GM23338 (cell line): ENCODE measurements at regions not wholly inside any gene's neighbourhood (a gene's known extent, or its start where the extent isn't known, plus 50 kb on each side); places are given as distances from the start of the nearest gene placed in this dataset.

Source experiments
- CREB1 ChIP-seq: fragments of 250-450 bp; sonication (Bioruptor Pico); IDR thresholded peaks from 2 replicates; pipeline ENCODE4 v1.5.0; 2020; ENCODE audit warnings: low read depth, mild to moderate bottlenecking, moderate library complexity
- EZH2 ChIP-seq: fragments of 200-600 bp; sonication (generic); IDR thresholded peaks from one replicate; pipeline ENCODE4 v1.8.0; 2017; ENCODE audit warnings: antibody characterized with exemption, mild to moderate bottlenecking, low read depth; ENCODE audit not compliant: unreplicated experiment
- EZH2phosphoT487 ChIP-seq: fragments of 200-600 bp; sonication (generic); IDR thresholded peaks from one replicate; pipeline ENCODE4 v1.8.1; 2018; ENCODE audit warnings: antibody characterized with exemption; ENCODE audit not compliant: unreplicated experiment
- JUNB ChIP-seq: IDR thresholded peaks from one replicate; pipeline ENCODE4 v1.6.1; 2016; ENCODE audit warnings: antibody characterized with exemption; ENCODE audit not compliant: unreplicated experiment
- POLR2AphosphoS5 ChIP-seq: IDR thresholded peaks from 2 replicates; pipeline ENCODE4 v1.6.1; 2016; ENCODE audit warnings: antibody characterized with exemption, low read depth
- TF ChIP-seq, protein P1 (sequence below), 2 experiments: fragments of 200-600 bp in 1 of 2; sonication (generic) in 1 of 2; conservative IDR thresholded peaks; 2 replicates each; pipeline versions ENCODE4 v1.5.1 to v1.6.1; 2016 to 2017; ENCODE audit warnings: antibody characterized with exemption in 2 of 2, low read depth in 2 of 2, mild to moderate bottlenecking in 2 of 2, moderate library complexity in 1 of 2
- TF ChIP-seq, protein P2 (sequence below): IDR thresholded peaks from 2 replicates; pipeline ENCODE4 v1.6.1; 2016; ENCODE audit warnings: antibody characterized with exemption

DNA sequence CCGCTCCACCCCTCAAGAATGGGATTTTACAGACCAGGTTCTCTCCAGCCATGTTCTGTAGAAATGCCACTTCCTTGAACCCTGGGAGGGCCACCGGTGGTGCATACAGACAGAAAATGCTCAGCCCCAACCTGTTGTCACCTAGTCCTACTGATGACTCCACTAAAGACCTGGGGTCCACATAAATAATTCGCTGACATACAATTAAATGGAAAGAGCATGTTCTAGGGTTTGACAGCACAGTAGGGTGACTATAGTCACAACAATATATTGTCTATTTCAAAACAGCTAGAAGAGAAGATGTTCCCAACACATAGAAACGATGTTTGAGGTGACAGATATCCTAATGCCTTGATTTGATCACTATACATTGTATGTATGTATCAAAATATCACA is 155.6 kb upstream of the NEBL start:
- TF ChIP-seq, protein P1, sequence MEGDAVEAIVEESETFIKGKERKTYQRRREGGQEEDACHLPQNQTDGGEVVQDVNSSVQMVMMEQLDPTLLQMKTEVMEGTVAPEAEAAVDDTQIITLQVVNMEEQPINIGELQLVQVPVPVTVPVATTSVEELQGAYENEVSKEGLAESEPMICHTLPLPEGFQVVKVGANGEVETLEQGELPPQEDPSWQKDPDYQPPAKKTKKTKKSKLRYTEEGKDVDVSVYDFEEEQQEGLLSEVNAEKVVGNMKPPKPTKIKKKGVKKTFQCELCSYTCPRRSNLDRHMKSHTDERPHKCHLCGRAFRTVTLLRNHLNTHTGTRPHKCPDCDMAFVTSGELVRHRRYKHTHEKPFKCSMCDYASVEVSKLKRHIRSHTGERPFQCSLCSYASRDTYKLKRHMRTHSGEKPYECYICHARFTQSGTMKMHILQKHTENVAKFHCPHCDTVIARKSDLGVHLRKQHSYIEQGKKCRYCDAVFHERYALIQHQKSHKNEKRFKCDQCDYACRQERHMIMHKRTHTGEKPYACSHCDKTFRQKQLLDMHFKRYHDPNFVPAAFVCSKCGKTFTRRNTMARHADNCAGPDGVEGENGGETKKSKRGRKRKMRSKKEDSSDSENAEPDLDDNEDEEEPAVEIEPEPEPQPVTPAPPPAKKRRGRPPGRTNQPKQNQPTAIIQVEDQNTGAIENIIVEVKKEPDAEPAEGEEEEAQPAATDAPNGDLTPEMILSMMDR (conservative IDR thresholded peaks at IDR 0.05; ENCODE audit: low read depth in 2 of 2): no peak
- TF ChIP-seq EZH2 (no peak), POLR2AphosphoS5 (no peak), EZH2phosphoT487 (no peak), JUNB (no peak), CREB1 (CRISPR knock-in tag) (no peak)
- TF ChIP-seq, protein P2, sequence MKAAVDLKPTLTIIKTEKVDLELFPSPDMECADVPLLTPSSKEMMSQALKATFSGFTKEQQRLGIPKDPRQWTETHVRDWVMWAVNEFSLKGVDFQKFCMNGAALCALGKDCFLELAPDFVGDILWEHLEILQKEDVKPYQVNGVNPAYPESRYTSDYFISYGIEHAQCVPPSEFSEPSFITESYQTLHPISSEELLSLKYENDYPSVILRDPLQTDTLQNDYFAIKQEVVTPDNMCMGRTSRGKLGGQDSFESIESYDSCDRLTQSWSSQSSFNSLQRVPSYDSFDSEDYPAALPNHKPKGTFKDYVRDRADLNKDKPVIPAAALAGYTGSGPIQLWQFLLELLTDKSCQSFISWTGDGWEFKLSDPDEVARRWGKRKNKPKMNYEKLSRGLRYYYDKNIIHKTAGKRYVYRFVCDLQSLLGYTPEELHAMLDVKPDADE: no peak
